GM12878 (cell line): ENCODE measurements at regions not wholly inside any gene's neighbourhood (a gene's known extent, or its start where the extent isn't known, plus 50 kb on each side); places are given as distances from the start of the nearest gene placed in this dataset.

ENCODE experiments used
- ATAC-seq: fragments of 200-7000 bp; cut with Tn5 transposase; 3 replicates; pipeline ENCODE4 v1.9.1; 2020; ENCODE audit warnings: mild to moderate bottlenecking, moderate library complexity
- BruUV-seq: library from RNA; stranded (reverse); fragments of 400-500 nt; replicated peaks from 2 replicates; lab custom pipeline; 2021; lab: Mats Ljungman, UMichigan
- CTCF ChIA-PET: fragments of 300-600 bp; sonication (Branson Sonifier 250); formaldehyde crosslinking; extraction: SDS; loops from one replicate; lab custom pipeline; 2021; ENCODE audit warnings: inconsistent platforms; lab: Yijun Ruan, JAX
- POLR2A ChIA-PET: fragments of 350-600 bp; formaldehyde crosslinking; extraction: SDS; loops from one replicate; lab custom pipeline; 2021; ENCODE audit warnings: inconsistent platforms; lab: Charles Lee
- RAD21 ChIA-PET: fragments of 300-600 bp; sonication (Branson Sonifier 250); formaldehyde crosslinking; loops from one replicate; lab custom pipeline; 2023; ENCODE audit warnings: antibody characterized with exemption; ENCODE audit not compliant: unreplicated experiment; lab: Charles Lee
- SMC1A ChIA-PET: fragments of 300-600 bp; sonication (Branson Sonifier 250); formaldehyde crosslinking; loops from one replicate; lab custom pipeline; 2023; ENCODE audit not compliant: unreplicated experiment, uncharacterized antibody; lab: Charles Lee
- DNase-seq: peaks from one replicate; pipeline ENCODE4 v3.0.0-alpha.2; 2011; ENCODE audit warnings: low read depth, low spot score
- FAIRE-seq: peaks from 3 replicates; lab custom pipeline; 2011; peaks lifted over from hg19 to GRCh38; lab: Jason Lieb, UNC
- H2AFZ ChIP-seq: 2 replicates; pipeline ENCODE4 v1.6.0; 2011; ENCODE audit warnings: low read depth, low read length, control low read depth; ENCODE audit not compliant: control insufficient read depth
- H3K27ac ChIP-seq: 2 replicates; pipeline ENCODE4 v1.5.1; 2011; ENCODE audit warnings: control low read depth; ENCODE audit not compliant: control insufficient read depth, insufficient read depth
- H3K27me3 ChIP-seq, 2 experiments: replicated peaks in 1 of 2; 2 replicates each; pipeline versions ENCODE4 v1.6.0 to v1.6.1; 2011; ENCODE audit warnings: low read length in 1 of 2; ENCODE audit not compliant: control insufficient read depth in 2 of 2, insufficient read depth in 2 of 2
- H3K36me3 ChIP-seq, 2 experiments: 2 replicates each; pipeline ENCODE4 v1.5.1; 2011; ENCODE audit warnings: low read length in 1 of 2; ENCODE audit not compliant: control insufficient read depth in 2 of 2, insufficient read depth in 2 of 2
- H3K4me1 ChIP-seq: 2 replicates; pipeline ENCODE4 v1.6.1; 2011; ENCODE audit warnings: mild to moderate bottlenecking, low read length, moderate library complexity, mixed read lengths; ENCODE audit not compliant: control insufficient read depth, insufficient read depth
- H3K4me2 ChIP-seq: 2 replicates; pipeline ENCODE4 v1.6.0; 2011; ENCODE audit warnings: control low read depth; ENCODE audit not compliant: control insufficient read depth, insufficient read depth
- H3K4me3 ChIP-seq: fragments of 200-600 bp; sonication (generic); 2 replicates; pipeline ENCODE4 v1.5.1; 2016
- H3K79me2 ChIP-seq: 2 replicates; pipeline ENCODE4 v1.6.0; 2011; ENCODE audit warnings: low read length; ENCODE audit not compliant: control insufficient read depth, insufficient read depth
- H3K9ac ChIP-seq: 2 replicates; pipeline ENCODE4 v1.8.0; 2011; ENCODE audit warnings: low read length, control low read depth, mixed read lengths; ENCODE audit not compliant: control insufficient read depth, insufficient read depth
- H3K9me3 ChIP-seq: replicated peaks from 3 replicates; pipeline ENCODE4 v1.5.1; 2011; ENCODE audit warnings: mild to moderate bottlenecking, low read length; ENCODE audit not compliant: control insufficient read depth, insufficient read depth
- H4K20me1 ChIP-seq: 2 replicates; pipeline ENCODE4 v1.6.0; 2011; ENCODE audit not compliant: control insufficient read depth, insufficient read depth
- CHD1 ChIP-seq: IDR thresholded peaks from 2 replicates; pipeline ENCODE4 v1.6.1; 2012; ENCODE audit warnings: low read depth, low read length, improper control_type of control experiment
- HCFC1 ChIP-seq: fragments of 150-350 bp; IDR thresholded peaks from 2 replicates; pipeline ENCODE4 v1.6.1; 2014; ENCODE audit warnings: low read length
- KDM1A ChIP-seq: fragments of 200-600 bp; sonication (generic); IDR thresholded peaks from 2 replicates; pipeline ENCODE4 v1.6.1; 2016; ENCODE audit warnings: borderline replicate concordance
- MAX ChIP-seq: IDR thresholded peaks from 2 replicates; pipeline ENCODE4 v1.6.1; 2012; ENCODE audit warnings: low read depth, low read length, improper control_type of control experiment
- MEF2B ChIP-seq: fragments of 450-650 bp; IDR thresholded peaks from 2 replicates; pipeline ENCODE4 v1.6.1; 2018; ENCODE audit warnings: mild to moderate bottlenecking, moderate library complexity; ENCODE audit not compliant: partially characterized antibody, poor library complexity, severe bottlenecking
- MTA2 ChIP-seq: fragments of 450-650 bp; IDR thresholded peaks from 2 replicates; pipeline ENCODE4 v1.6.1; 2016; ENCODE audit warnings: low read depth, mild to moderate bottlenecking, moderate library complexity
- NBN ChIP-seq: fragments of 450-650 bp; IDR thresholded peaks from 2 replicates; pipeline ENCODE4 v1.6.1; 2016
- NR2F1 ChIP-seq: fragments of 450-650 bp; conservative IDR thresholded peaks from 2 replicates; pipeline ENCODE4 v1.6.1; 2017; ENCODE audit warnings: mild to moderate bottlenecking
- PRDM15 ChIP-seq: fragments of 450-650 bp; formaldehyde crosslinking; IDR thresholded peaks from 2 replicates; pipeline ENCODE4 v1.4.0; 2020; ENCODE audit warnings: mild to moderate bottlenecking, moderate library complexity
- RELB ChIP-seq: fragments of 450-650 bp; IDR thresholded peaks from 2 replicates; pipeline ENCODE4 v1.6.1; 2017; ENCODE audit warnings: low read depth, mild to moderate bottlenecking, moderate library complexity
- SIX5 ChIP-seq: IDR thresholded peaks from 2 replicates; pipeline ENCODE4 v1.6.1; 2011; ENCODE audit warnings: mild to moderate bottlenecking, low read depth, low read length, moderate library complexity; ENCODE audit not compliant: severe bottlenecking
- SMARCA5 ChIP-seq: fragments of 450-650 bp; IDR thresholded peaks from 2 replicates; pipeline ENCODE4 v1.6.1; 2017; ENCODE audit warnings: mild to moderate bottlenecking
- SMC3 ChIP-seq: IDR thresholded peaks from 2 replicates; pipeline ENCODE4 v1.6.1; 2011; ENCODE audit warnings: low read length, improper control_type of control experiment, borderline replicate concordance
- TBL1XR1 ChIP-seq: IDR thresholded peaks from 2 replicates; pipeline ENCODE4 v1.6.1; 2012; ENCODE audit warnings: low read depth, low read length, improper control_type of control experiment
- YBX1 ChIP-seq: fragments of 450-650 bp; IDR thresholded peaks from 2 replicates; pipeline ENCODE4 v1.6.1; 2016; ENCODE audit warnings: antibody characterized with exemption
- YY1 ChIP-seq: IDR thresholded peaks from 2 replicates; pipeline ENCODE4 v1.6.1; 2011; ENCODE audit warnings: low read depth, mild to moderate bottlenecking, low read length
- ZNF24 ChIP-seq: fragments of 450-650 bp; IDR thresholded peaks from 2 replicates; pipeline ENCODE4 v1.6.1; 2017; ENCODE audit warnings: antibody characterized with exemption, mild to moderate bottlenecking
- WGBS: methylation state at CpG from one replicate; pipeline ENCODE4 v1.1.6; 2016; ENCODE audit warnings: low lambda C conversion rate; ENCODE audit not compliant: insufficient replicate concordance, insufficient coverage; ENCODE audit errors: missing lambda C conversion rate; 5-methylcytosine and 5-hydroxymethylcytosine counted together
- in situ Hi-C: fragments of 300-500 bp; cut with MboI; formaldehyde crosslinking; loops from 9 replicates; pipeline ENCODE4 v1.14.3; 2018; ENCODE audit warnings: mixed read lengths
- intact Hi-C: fragments of 100-400 bp; cut with micrococcal nuclease; formaldehyde crosslinking; loops from one replicate; pipeline ENCODE4 v1.14.2; 2022; ENCODE audit not compliant: unreplicated experiment

GRCh38 chr14:81802341-81802740 lies 268.7 kb upstream of the SEL1L start:
- BruUV-seq, result no TSS peak
- no peaks in the 10 kb centered on the region for H4K20me1 ChIP-seq
- WGBS, result 1% methylated on average over 2 of the region's 2 CpGs
- TF ChIP-seq TBL1XR1, result no peak
- TF ChIP-seq ZNF24, result no peak
- TF ChIP-seq KDM1A, result no peak
- TF ChIP-seq MEF2B, result no peak
- TF ChIP-seq RELB, result no peak
- TF ChIP-seq MAX, result no peak
- no peak for TF ChIP-seq SIX5
- no peak for TF ChIP-seq YY1
- TF ChIP-seq MTA2, result no peak
- no peak for TF ChIP-seq HCFC1
- no peak for TF ChIP-seq YBX1
- TF ChIP-seq NBN, result no peak
- TF ChIP-seq CHD1, result no peak
- TF ChIP-seq NR2F1, result no peak
- no peak for TF ChIP-seq SMARCA5
- TF ChIP-seq PRDM15, result no peak
- TF ChIP-seq SMC3, result no peak

More at GRCh38 chr14:81802341-81802740, 268.7 kb upstream of the SEL1L start:
- DNase-seq (no peak), ATAC-seq (no peak), FAIRE-seq (no peak)
- H3K27ac ChIP-seq, result no peak overlapping the region
- H3K4me2 ChIP-seq, result no peak overlapping the region
- intact Hi-C loops (no loop called here), in situ Hi-C loops (no loop called here)
- H3K36me3 ChIP-seq, result no peaks in the 10 kb centered on the region
- ChIA-PET POLR2A (no interaction called here), CTCF (no interaction called here), SMC1A (no interaction called here), RAD21 (no interaction called here)
- H3K27me3 ChIP-seq, result no peaks in the 10 kb centered on the region
- H3K9me3 ChIP-seq, result no peaks in the 10 kb centered on the region
- H2AFZ ChIP-seq, result no peak overlapping the region
- no peak overlapping the region for H3K4me3 ChIP-seq
- H3K79me2 ChIP-seq, result no peaks in the 10 kb centered on the region
- H3K9ac ChIP-seq, result no peak overlapping the region
- H3K4me1 ChIP-seq, result no peaks in the 10 kb centered on the region
